GM21576 (cell line): ENCODE measurements at regions not wholly inside any gene's neighbourhood (a gene's known extent, or its start where the extent isn't known, plus 50 kb on each side); places are given as distances from the start of the nearest gene placed in this dataset.
"Not testable (repeated sequence)": the region's sequence is repeated elsewhere in the genome, so short reads cannot be mapped to it uniquely, and the experiment has no call there.

Experiments
- ATAC-seq: cut with Tn5 transposase; IDR thresholded peaks from one replicate; pipeline ENCODE4 v1.9.1; 2021; ENCODE audit warnings: mild to moderate bottlenecking, moderate library complexity; ENCODE audit not compliant: unreplicated experiment

DNA sequence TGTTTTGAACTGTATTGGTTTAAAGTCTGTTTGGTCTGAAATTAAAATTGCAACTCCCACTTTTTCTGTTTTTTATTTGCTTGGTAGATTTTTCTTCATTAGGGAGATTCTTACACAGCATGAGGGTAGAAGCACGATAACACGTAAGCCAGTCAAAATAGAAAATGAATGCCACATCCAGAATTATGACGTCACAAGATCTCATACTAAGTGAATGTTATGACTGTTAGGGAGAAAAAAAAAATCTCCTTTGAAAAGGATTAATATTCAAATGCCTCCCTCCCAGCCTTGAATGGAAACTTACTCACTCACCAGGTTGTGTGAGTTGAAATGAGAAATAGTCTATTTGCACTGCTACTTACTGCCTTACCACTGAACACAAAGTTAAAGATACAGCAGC is 670.8 kb downstream of the TFAP2A start:
- no peak for ATAC-seq

DNA sequence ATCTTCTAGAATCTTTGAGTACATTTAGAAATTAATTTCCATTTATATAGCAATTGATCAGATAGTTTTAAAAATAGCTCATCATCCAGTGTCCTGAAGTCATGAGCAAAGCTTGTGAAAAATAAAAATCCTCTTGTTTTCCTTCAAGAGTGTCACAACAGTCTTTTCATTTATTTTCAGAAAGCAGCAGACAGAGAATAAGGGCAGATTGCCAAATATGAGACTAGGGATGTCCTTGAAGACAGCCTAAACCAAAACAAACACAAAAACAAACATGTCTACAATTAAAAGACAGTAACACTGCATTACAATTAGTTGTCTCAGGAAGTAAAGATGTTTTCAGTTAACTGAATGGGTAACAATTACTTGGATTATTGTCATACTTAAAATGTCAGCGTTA is 682.8 kb downstream of the TFAP2A start:
- no peak for ATAC-seq

DNA sequence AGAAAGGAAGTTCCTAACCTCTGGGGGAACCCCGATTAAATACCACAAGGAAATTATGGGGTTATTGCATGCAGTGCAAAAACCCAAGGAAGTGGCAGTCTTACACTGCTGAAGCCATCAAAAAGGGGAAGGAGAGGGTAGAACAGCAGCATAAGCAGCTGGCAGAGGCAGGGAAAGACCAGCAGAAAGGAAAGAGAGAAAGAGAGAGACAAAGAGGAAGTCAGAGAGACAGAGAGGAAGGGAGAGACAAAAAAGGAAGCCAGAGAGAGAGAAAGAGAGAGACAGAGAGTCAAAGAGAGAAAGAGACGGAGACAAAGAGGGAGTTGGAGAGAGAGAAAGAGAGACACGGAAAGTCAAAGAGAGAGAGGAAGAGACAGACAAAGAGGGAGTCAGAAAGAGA is 689.1 kb downstream of the TFAP2A start:
- ATAC-seq = not testable (repeated sequence)

DNA sequence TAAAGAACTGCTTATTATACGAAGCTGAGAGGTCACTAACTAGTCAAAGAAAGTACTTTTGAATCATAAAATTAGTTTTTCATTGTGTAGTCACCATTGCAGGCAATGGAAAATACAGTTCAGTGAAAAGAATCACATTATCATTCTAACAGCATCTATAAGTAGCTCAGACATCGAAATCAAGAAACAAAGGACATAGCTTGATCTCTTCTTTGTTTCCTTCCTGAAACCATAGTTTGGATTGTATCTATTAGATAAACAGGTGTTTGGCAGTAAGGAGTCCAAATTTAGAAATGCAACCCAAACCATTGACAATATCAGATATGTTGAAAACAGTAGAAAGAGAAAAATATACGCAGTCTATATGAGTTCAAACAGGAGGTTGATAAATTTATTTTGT is 697.3 kb downstream of the TFAP2A start:
- no peak for ATAC-seq

DNA sequence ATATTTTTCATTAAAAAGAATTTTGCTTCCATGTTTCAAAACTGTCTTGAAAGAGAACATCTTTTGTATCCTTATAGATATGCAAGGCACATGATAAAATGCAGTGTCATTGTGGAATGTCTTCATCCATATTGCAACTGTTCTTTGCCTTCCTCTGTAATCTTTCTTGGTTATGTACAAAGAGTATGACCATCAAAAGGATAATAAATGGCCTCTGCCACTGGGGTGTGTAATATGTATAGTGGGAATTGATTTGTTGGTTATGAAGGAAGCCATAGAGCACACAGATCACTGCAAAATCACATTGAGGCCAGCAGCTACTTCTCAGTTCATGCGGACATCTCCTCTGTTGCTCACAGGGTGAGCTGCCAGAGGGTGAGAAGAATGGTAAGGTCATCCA is 703.5 kb downstream of the TFAP2A start:
- no peak for ATAC-seq

DNA sequence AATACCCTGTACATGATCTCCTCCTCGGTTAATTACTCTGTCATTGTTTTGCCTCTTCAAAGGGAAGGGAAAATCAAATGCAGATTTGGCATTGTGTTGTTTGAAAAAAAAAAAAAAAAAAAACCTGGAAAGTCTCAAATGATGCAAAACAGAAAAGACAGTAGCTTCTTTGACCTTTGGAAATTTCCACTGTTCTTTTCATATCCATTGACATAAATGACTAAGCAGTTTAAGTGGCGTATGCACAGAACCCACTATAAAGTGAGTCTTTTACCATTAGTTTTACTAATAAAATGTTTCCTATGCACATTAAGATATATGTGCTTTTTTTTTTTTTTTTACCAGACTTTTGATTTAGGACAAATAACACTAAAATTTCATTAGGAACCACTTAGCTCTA is 704.3 kb downstream of the TFAP2A start:
- ATAC-seq = no peak

DNA sequence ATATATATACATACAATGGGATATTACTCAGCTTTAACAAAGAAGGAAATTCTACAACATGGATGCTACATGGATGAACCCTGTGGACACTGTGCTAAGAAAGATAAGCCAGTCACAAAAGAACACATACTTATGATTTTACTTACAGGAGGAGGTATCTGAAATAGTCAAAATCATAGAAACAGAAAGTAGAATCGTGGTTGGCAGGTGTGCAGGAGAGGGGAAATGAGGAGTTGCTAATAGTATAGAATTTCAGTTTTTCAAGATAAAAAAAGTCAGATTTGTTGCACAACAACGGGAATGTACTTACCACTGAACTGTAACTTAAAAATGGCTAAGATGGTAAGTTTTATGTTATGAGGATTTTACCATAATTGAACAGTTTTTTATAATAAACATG is 706.3 kb downstream of the TFAP2A start:
- no peak for ATAC-seq

DNA sequence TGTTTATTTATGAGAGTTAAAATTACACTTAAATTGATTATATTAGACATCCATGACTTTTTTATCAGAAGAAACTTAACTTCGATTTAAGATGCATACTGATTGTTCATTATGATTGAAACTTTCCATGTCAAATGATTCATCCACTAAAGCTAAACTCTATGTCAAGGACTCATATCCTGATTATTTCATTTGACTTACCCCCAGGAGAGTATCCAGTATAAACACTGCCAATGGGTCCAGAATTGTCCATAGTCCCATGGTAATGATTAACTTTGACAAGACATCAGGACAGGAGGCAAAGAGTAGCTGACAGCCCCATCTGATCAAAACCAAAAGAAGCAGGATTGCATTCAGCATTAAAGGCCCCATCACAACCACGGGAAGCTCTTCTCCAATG is 709.9 kb downstream of the TFAP2A start:
- ATAC-seq = no peak

DNA sequence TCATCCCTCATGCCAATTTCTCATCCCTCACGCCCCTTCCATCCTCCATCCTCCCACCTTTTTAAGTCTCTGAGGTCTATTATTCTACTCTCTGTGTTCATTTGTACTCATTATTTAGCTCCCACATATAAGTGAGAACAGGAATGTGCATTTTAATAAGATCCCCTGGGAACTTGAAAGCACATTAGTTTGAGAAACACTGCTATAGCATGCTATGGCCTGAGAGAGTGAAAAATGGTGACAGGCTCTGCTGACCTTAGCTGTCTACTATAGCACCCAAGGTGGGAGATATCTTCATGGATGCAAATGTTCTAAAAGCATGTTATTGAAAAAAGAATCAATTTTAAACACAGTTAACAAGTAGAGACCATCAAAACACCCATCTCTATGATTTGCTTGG is 712.0 kb downstream of the TFAP2A start:
- no peak for ATAC-seq

DNA sequence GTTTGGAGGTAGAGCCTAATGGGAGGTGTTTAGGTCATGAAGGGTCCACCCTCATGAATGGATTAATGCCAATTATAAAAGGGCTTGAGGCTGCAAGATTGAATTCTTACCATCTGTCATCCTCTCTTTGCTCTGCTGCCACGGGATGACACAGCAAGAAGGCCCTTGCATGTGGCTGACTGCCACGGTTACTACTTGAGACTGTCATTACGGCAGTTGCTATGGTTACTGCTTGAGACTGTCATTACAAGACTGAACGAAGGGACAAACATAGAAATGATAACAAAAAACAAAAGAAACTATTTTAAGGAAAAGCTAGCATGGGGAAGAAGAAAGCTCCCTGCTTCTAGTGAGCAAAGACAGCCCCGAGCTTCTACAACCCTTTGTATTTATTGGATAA is 715.0 kb downstream of the TFAP2A start:
- ATAC-seq = no peak

DNA sequence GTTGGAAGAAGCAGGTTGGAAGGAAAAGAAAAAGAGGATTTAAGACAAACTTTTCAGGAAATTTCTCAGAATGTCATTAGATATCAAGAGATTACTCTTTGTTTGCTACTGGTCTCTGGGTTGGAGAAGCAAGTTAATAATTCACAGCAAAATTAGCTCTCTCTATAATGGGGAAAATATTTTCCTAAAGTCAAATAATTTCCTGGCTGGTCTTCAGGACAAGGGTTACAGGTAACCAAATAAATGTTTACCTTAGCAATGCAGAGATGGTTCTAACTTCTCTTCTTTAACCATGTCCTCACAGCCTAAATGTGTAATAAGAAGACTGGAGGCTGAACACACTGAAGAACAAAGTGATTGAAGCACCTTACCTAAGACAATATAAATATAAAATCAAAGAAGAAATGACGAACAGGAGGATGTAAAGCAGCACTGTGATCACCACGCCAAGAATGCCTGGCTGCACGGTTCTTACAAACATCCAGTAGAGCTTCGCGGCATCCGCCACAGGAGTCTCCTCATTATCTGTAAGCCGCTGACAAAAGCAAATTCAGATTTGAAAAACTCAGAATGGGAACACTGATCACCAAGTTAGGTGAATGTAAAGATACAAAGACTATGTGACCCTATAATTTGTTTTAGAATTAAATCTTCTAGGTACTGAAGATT is 717.5 kb downstream of the TFAP2A start:
- ATAC-seq = no peak

DNA sequence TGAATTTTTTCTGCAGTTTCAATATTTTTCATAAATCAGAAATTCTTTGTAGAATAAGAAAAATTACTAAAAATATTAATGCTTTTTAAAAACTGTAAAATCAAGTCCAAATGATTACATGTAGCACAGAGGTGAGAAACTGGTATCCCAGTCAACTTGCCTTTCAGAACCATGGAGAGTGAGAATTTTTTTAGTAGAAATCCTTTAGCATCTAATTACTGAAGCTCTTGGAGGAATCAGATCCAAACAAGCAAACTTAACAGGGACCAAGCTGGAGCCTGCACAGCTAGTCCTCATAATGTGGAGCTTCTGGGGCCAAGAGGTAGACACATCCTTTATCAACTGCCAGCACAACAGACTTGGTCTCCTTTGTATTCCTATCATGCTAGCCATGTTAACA is 724.5 kb downstream of the TFAP2A start:
- ATAC-seq = no peak

DNA sequence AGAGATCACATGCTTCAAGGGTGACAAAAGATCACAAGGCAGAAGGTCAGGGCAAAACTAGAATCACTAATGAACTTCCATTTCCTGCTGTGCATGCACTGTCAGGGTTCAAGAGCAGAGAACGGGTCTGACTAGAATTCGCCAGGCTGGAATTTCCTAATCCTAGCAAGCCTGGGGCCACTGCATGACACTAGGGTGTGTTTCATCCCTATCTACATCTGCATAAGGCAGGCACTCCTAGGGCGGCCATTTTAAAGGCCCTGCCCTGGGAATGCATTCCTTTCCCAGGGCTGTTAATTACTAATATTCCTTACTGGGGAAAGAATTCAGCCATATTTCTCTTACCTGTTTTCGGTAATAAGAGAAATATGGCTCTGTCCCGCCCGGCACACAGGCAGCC is 734.1 kb downstream of the TFAP2A start:
- ATAC-seq = not testable (repeated sequence)

DNA sequence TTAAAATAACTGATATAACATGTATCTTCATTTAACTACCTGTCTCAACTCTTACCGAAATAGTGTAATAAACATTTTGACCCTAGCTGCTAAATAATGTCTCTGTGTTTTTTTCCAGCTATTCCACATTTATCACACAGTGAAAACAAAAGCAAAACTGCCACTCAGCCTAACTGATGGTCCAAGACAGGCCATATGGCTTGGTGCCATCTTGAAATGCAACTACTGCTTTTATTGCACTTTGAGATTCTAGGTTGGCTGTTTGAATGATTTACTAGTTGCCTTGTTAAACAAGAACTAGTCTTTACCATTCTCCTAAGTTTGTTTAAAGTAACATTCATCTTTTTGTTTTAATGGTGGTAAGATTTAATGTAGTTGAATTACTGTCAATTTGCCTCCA is 739.8 kb downstream of the TFAP2A start:
- ATAC-seq = no peak

DNA sequence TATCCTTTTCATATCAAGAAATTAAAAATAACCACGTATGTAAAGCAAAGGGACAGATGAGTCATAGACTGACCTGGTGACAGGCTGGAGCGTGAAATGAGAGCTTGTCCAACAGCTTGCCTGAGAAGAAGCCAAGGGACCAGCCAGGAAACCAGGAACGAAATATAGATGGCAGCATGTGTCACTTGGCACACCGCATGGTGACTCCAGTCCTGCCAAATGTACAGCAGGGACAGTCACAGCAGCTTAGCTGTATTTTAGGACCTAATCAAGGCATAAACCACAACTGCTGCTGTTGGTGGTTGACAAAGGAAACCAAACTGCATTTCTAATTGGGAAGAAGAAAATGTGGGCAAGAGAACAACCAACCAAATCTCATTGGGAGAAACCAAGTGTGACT is 755.0 kb downstream of the TFAP2A start:
- ATAC-seq = no peak

DNA sequence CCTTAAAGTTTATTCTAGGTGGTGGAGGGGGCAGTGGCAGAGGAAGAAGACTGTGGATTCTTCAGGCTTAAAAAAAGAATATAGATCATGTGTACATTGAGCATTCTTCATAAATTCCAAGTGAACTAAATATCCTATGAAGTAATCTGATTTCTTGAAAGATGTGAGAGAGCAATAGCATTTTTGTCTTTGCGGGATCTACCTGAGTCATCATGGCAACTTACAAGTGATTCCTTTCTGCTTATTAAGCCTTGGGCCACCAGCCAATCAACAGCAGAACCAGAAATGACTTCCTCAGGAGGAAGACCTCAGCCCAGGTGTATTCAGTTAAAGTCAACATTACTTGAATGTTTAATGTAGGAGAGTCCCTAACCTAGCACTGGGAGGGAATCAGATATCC is 756.9 kb downstream of the TFAP2A start:
- no peak for ATAC-seq

DNA sequence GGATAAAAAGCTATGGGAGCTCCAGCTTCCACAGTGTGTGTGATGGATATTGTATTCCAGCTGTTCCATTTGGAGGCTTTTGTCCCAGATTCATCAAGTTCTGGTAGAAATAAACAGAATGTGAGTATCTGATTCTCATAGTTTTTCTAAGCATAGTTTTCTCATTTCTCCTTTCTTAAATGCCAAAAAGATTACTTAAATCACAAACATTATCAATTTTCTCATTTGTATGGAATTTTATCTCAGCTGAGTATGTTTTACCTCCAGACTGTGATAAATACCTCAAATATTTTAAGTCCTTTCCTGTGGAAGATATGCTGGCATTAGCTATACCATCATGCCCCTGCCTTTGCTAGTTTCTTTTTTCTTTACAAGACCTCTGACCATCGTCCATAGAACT is 767.3 kb downstream of the TFAP2A start:
- ATAC-seq = no peak

DNA sequence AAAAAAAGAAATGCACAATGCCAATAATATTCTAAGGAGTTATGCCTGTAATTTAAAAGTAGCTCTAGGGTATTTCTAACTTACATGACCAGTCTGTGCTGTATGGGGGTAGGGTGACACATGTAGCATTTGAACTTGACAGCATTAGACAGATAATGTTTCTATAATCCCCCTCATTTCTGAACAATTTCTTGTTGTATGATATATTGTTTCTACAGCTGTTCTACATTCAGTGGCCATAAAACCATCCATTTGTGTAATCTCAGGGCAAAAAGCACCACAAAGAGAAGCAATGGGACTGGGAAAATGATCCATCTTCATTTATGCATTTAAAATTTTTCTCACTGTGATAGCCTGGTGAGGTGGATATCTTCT is 767.8 kb downstream of the TFAP2A start:
- ATAC-seq = no peak

DNA sequence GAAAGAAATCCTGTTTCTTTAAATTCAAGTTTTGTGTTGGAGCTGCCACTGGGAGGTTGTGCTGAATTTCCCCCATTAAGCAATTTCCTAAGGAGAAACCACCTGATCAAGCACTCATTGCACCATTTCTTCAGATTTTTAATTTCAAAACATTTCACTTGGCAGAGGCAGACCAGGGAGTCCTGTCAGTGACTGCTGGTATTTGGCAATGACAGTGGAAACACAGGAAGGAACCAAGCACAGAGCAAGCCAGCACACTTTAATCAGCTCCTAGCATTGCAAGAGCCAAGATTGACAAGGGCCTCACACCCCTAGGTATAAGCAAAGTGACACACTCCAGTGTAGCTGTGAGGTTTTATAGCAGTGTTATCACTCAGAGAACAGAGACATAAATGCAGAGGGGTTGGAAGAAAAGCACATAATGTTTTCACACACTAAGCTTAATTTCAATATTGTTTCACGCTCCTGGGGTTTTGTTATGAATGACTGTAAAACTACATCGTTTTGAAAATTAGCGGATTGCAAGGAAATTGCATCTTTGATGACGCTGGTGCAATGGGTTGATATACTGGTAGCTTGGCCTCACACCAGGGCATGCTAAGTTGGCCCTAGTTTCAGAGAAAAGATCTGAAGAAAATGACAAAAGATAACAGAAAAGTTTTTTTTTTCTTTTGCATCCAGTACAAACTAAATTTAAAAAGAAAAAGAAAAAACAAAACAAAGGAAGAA is 768.4 kb downstream of the TFAP2A start:
- no peak for ATAC-seq

DNA sequence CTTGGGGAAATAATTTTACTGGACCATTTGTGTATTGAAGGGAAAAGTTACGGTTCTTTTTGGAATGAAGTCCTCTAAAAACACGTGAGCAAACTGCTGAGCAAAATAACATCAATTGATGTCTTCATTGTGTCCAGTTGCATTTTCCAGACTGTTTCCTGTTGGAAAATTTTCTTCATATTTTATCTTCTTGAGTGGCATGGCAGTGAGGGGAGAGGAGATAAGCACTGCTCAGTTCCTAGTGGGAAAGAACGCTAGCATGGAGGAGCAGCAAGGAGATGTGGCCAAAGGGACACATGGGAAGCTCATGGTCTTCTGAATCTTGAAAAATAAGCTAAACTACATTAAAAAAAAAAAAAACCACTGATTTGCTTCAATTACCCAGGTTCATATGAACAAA is 776.0 kb downstream of the TFAP2A start:
- no peak for ATAC-seq

DNA sequence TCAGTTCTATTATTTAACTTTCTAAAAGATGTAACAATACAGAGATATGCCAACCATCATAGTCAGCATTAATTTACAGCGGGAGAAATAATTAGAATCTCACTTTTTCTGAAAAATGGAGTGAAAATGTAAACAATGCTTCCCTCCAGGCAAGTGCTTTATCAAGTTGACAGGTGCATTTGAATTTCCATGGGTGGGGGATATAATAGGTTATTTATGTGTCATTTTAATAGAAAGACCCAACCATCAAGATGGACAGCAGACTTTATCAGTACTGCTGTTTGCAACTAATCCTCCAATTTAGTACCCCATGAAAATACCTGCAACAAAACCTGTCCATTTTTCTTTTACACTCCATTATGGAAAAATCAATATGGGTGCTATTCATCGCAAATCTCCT is 780.1 kb downstream of the TFAP2A start:
- no peak for ATAC-seq

DNA sequence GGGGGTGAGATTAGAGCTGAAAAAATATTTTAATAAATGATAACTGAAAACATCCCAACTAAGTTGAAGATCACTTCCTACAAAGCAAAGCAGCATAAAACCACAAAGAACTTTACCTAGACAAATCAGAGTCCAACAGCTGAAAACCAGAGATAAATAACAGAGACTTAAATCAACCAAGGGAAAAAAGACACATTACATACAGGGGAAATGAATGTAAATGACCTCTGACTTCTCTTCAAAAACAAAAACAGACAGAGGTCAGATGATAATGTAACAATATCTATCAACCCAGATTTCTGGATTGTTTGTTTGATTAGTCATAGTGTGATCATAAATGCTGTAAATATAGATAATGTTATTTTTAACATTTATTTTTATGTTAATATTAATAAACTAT is 782.8 kb downstream of the TFAP2A start:
- no peak for ATAC-seq

DNA sequence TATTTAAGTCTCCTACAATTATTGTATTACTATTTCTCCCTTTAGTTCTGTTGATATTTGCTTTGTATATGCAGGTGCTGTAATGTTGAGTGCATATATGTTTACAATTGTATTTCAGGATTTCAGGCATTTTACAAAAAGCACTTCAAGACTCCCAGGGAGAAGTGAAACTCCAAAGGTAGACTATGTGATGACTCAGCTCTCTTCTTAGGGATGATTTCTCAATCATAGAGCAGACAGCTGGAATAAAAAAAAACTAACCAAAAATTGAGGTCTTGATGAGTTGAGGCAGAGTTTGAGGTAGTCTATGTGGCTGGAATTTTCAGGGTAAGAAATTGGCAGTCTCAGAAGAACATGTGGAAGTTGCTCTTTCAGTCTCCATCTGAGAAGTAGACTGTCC is 786.1 kb downstream of the TFAP2A start:
- no peak for ATAC-seq
